ENCODE measurements at regions not wholly inside any gene's neighbourhood (a gene's known extent, or its start where the extent isn't known, plus 50 kb on each side); places are given as distances from the start of the nearest gene placed in this dataset.

- Histone ChIP-seq H3K36me3 (no peaks in the 10 kb centered on the region), H3K27ac (no peak overlapping the region), H3K4me3 (no peak overlapping the region), H3K9me3 (no peaks in the 10 kb centered on the region), H3K4me1 (replicated peaks) (no peaks in the 10 kb centered on the region), H3K27me3 (replicated peaks; ENCODE audit: insufficient read depth) (no peaks in the 10 kb centered on the region)
- no peak for TF ChIP-seq POLR2AphosphoS5 (IDR thresholded peaks at IDR 0.05)
- WGBS = 90% methylated on average over 6 of the region's 6 CpGs
- intact Hi-C loops (cut with DNase I) = no loop called here
- DNase-seq (ENCODE audit: low spot score) = no peak
These were observed 129.5 kb upstream of the SLCO3A1 start for GRCh38 chr15:91723959-91724358.

- Histone ChIP-seq H3K27me3 (replicated peaks; ENCODE audit: insufficient read depth) (no peaks in the 10 kb centered on the region), H3K4me1 (replicated peaks) (no peaks in the 10 kb centered on the region), H3K9me3 (no peaks in the 10 kb centered on the region), H3K36me3 (no peaks in the 10 kb centered on the region), H3K4me3 (no peak overlapping the region), H3K27ac (no peak overlapping the region)
- intact Hi-C loops (cut with DNase I) = no loop called here
- DNase-seq (ENCODE audit: low spot score) = no peak
- TF ChIP-seq POLR2A (IDR thresholded peaks at IDR 0.05) (no peak), POLR2AphosphoS5 (IDR thresholded peaks at IDR 0.05) (no peak), CTCF (IDR thresholded peaks at IDR 0.05) (no peak)
- 80% methylated on average over 6 of the region's 6 CpGs for WGBS
These were observed 119.8 kb upstream of the SLCO3A1 start for GRCh38 chr15:91733661-91734060.

GRCh38 chr15:91737151-91737818 lies 116.2 kb upstream of the SLCO3A1 start:
- WGBS = 50% methylated on average over 13 of the region's 13 CpGs
- intact Hi-C loops (cut with DNase I) = no loop called here
- no peak for DNase-seq (ENCODE audit: low spot score)
- no peaks in the 10 kb centered on the region for H3K27me3 ChIP-seq (replicated peaks; ENCODE audit: insufficient read depth)
- TF ChIP-seq CTCF (IDR thresholded peaks at IDR 0.05) (no peak), POLR2AphosphoS5 (IDR thresholded peaks at IDR 0.05) (no peak), POLR2A (IDR thresholded peaks at IDR 0.05) (no peak)
- H3K4me1 ChIP-seq (replicated peaks) = no peaks in the 10 kb centered on the region
- H3K36me3 ChIP-seq = no peaks in the 10 kb centered on the region
- no peak overlapping the region for H3K4me3 ChIP-seq
- no peaks in the 10 kb centered on the region for H3K9me3 ChIP-seq
- no peak overlapping the region for H3K27ac ChIP-seq

DNA sequence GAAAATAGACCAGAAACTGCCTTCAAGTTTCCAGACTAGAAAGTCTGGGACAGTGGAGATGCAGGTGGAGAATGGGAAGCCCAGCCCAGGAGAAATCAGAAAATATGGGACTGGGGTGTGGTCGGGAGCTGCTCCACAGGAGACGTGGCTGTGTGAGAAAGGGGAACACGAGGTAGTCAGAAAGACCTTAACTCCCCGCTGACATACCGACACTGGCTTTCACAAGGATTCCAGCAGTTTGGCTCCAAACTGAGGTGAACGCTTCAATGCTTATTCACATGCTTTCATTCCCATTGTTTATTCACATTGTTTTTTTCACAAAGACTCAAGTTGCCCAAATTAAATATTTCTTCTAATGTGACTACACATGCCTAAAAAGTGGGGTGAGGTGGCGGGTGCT lies 111.5 kb upstream of the SLCO3A1 start:
- Histone ChIP-seq H3K27ac (no peak overlapping the region), H3K4me1 (replicated peaks) (no peaks in the 10 kb centered on the region), H3K36me3 (no peaks in the 10 kb centered on the region), H3K4me3 (no peak overlapping the region), H3K9me3 (no peaks in the 10 kb centered on the region), H3K27me3 (replicated peaks; ENCODE audit: insufficient read depth) (no peaks in the 10 kb centered on the region)
- TF ChIP-seq CTCF (IDR thresholded peaks at IDR 0.05) (no peak), POLR2A (IDR thresholded peaks at IDR 0.05) (no peak), POLR2AphosphoS5 (IDR thresholded peaks at IDR 0.05) (no peak)
- no peak for DNase-seq (ENCODE audit: low spot score)
- 59% methylated on average over 7 of the region's 7 CpGs for WGBS
- intact Hi-C loops (cut with DNase I) = no loop called here

DNA sequence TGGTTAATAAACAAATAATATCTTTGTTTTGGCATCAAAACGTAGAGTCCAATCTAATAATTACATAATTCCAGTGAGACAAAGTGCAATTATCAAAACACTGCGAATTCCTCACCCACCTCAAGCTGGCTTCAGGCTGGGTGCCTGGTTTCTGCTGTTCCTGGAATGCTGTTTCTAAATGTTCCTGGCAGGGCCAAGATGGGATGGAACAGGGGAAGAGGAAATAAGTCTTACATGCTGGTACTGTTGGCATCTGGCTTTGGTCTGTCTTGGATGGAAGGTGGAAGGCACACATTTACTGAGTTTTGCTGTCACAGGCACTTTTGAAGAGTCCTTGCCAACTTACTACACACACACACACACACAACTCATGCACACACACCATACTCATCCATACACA lies 101.9 kb upstream of the SLCO3A1 start:
- Histone ChIP-seq H3K9me3 (no peaks in the 10 kb centered on the region), H3K27me3 (replicated peaks; ENCODE audit: insufficient read depth) (no peaks in the 10 kb centered on the region), H3K27ac (no peak overlapping the region), H3K36me3 (no peaks in the 10 kb centered on the region), H3K4me1 (replicated peaks) (no peaks in the 10 kb centered on the region), H3K4me3 (no peak overlapping the region)
- intact Hi-C loops (cut with DNase I) = no loop called here
- no peak for DNase-seq (ENCODE audit: low spot score)
- WGBS = 53% methylated on average over 2 of the region's 2 CpGs
- TF ChIP-seq POLR2AphosphoS5 (IDR thresholded peaks at IDR 0.05) = no peak
- TF ChIP-seq POLR2A (IDR thresholded peaks at IDR 0.05) = no peak
- no peak for TF ChIP-seq CTCF (IDR thresholded peaks at IDR 0.05)
